GM08714 (cell line): ENCODE measurements at regions not wholly inside any gene's neighbourhood (a gene's known extent, or its start where the extent isn't known, plus 50 kb on each side); places are given as distances from the start of the nearest gene placed in this dataset.

ENCODE experiments used
- H3K4me3 ChIP-seq: fragments of 200-500 bp; sonication (Bioruptor generic); 2 replicates; pipeline ENCODE4 v1.5.1; 2014; ENCODE audit warnings: mild to moderate bottlenecking, low read length, inconsistent platforms
- ZNF274 ChIP-seq: IDR thresholded peaks from 2 replicates; pipeline ENCODE4 v1.6.1; 2012; ENCODE audit warnings: mild to moderate bottlenecking, low read depth, low read length

DNA sequence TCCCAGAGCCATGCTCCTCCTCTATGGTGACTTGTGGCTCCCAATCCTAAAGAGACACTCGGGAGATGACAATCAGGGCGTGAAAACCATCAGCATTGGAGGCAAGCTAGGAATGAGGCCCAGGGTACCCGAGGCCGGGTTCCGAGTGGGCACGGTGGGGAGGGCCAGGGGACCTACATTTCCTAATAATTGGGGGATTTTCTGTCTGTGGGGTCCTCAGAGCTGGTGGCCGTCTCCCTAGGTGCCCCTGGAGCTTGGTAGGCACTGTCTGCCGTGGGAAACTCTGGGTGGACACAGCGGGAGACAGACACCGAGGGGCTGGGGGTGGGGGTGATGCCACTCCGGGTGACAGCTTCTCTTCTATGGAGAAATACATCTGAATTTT is 312.5 kb upstream of the TNRC6C start:
- TF ChIP-seq ZNF274 = no peak
- H3K4me3 ChIP-seq = no peak overlapping the region

- TF ChIP-seq ZNF274 = no peak
- H3K4me3 ChIP-seq = no peak overlapping the region
Observed at GRCh38 chr17:77647531-77647930, 311.0 kb upstream of the TNRC6C start.

- TF ChIP-seq ZNF274 = no peak
- H3K4me3 ChIP-seq = no peak overlapping the region
Observed at GRCh38 chr17:77649717-77650211, 308.7 kb upstream of the TNRC6C start.

- no peak overlapping the region for H3K4me3 ChIP-seq
- no peak for TF ChIP-seq ZNF274
Observed at GRCh38 chr17:77651988-77652387, 306.5 kb upstream of the TNRC6C start.

- no peak overlapping the region for H3K4me3 ChIP-seq
- TF ChIP-seq ZNF274 = no peak
Observed at GRCh38 chr17:77654296-77654695, 304.2 kb upstream of the TNRC6C start.

- no peak for TF ChIP-seq ZNF274
- no peak overlapping the region for H3K4me3 ChIP-seq
Observed at GRCh38 chr17:77654850-77655249, 303.7 kb upstream of the TNRC6C start.

DNA sequence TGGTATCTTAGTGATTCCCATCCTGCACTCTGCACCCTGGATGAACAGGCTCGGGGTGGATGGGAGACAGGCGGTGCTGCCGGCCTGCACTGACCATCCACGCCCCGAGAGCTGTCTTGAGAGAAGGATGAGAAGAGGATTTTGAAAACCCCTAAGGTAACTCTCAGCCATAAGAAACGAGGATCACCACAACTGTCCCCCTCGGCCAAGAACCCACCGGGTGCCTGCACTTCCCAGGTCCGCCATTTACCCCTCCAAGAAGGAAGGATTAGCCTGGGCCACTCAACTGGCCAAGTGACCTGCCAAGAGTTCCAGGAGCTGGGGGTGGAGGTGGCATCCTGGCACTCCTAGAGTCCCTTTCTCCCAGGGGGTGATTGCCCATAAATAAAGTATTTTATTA is 302.4 kb upstream of the TNRC6C start:
- no peak for TF ChIP-seq ZNF274
- H3K4me3 ChIP-seq = no peak overlapping the region

DNA sequence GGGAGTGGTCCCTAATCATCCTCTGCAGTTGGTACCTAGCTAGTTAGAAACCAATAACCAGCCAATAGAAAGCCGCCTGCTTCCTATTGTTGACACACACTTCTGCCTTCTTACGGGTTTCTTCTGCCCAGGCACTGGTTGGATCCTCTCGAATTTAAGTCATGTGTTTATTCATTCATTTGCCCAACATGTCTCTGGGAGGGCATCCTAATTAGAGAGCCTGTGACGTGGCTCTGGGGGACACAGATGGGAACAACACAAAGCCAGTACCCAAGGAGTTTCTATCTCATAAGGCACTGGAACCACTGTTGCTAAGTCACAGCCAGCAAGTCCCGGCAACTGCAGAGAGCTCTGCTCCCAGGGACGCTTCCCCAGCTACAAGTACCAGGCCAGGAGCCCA is 300.7 kb upstream of the TNRC6C start:
- TF ChIP-seq ZNF274 = no peak
- H3K4me3 ChIP-seq = no peak overlapping the region

- H3K4me3 ChIP-seq = no peak overlapping the region
- no peak for TF ChIP-seq ZNF274
Observed at GRCh38 chr17:77660524-77660923, 298.0 kb upstream of the TNRC6C start.

DNA sequence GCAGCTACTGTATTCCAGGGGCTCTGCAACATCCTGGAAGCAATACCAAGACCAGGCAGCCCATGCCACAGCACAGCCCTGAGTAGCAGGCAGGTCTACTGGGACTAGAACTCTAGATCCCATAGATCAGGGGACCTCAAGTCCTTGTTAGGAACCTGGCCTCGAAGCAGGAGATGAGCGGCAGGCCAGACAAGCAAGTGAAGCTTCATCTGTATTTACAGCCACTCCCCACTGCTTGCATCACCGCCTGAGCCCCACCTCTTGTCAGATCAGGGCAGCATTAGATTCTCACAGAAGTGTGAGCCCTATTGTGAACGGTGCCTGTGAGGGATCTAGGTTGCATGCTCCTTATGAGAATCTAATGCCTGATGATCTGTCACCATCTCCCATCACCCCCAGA is 295.7 kb upstream of the TNRC6C start:
- TF ChIP-seq ZNF274 = no peak
- no peak overlapping the region for H3K4me3 ChIP-seq

- no peak for TF ChIP-seq ZNF274
- no peak overlapping the region for H3K4me3 ChIP-seq
Observed at GRCh38 chr17:77664097-77664729, 294.3 kb upstream of the TNRC6C start.

GRCh38 chr17:77665833-77666232 is 292.7 kb upstream of the TNRC6C start:
- no peak overlapping the region for H3K4me3 ChIP-seq
- no peak for TF ChIP-seq ZNF274

GRCh38 chr17:77666462-77666861 is 292.0 kb upstream of the TNRC6C start:
- H3K4me3 ChIP-seq = peak overlapping the region; percentile 33; the same call in 1 of the 2 replicates
- TF ChIP-seq ZNF274 = no peak

GRCh38 chr17:77666881-77667395 is 291.6 kb upstream of the TNRC6C start:
- no peak for TF ChIP-seq ZNF274

DNA sequence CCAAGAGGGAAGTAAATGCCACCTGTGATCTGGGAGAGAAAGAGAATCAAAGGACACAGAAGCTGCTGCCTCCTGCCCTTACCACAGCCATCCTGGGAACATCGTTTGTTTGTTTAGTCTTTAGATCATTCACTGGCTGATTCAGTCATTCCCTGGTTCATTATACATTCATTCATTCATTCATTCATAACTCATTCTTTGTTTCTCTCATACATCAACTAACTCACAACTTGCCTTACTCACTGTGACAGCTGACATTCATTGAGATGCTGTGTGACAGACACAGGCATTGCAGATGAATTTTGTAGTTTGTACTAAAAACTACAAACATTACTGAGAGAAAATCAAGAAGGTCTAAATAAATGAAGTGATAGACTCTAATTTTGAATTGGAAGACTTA is 291.0 kb upstream of the TNRC6C start:
- TF ChIP-seq ZNF274 = no peak
- peak overlapping the region; percentile 44; the same call in 1 of the 2 replicates for H3K4me3 ChIP-seq

More at GRCh38 chr17:77666881-77667395, 291.6 kb upstream of the TNRC6C start:
- peak overlapping the region; percentile 44; the same call in 1 of the 2 replicates for H3K4me3 ChIP-seq

GRCh38 chr17:77668518-77668917 is 290.0 kb upstream of the TNRC6C start:
- TF ChIP-seq ZNF274 = no peak
- H3K4me3 ChIP-seq = no peak overlapping the region
